SK-N-SH (cell line): ENCODE measurements at regions not wholly inside any gene's neighbourhood (a gene's known extent, or its start where the extent isn't known, plus 50 kb on each side); places are given as distances from the start of the nearest gene placed in this dataset.

Source experiments
- GATA2 ChIP-seq: sonication (generic); formaldehyde crosslinking; IDR thresholded peaks from 2 replicates; pipeline ENCODE4 v1.5.0; 2020; ENCODE audit warnings: mild to moderate bottlenecking, missing genetic modification reagents
- POLR2AphosphoS5 ChIP-seq: IDR thresholded peaks from 2 replicates; pipeline ENCODE4 v1.6.1; 2012; ENCODE audit warnings: low read depth, low read length
- TF ChIP-seq, protein P1 (sequence below): fragments of 200-600 bp; sonication (generic); IDR thresholded peaks from 2 replicates; pipeline ENCODE4 v1.6.1; 2017; ENCODE audit warnings: antibody characterized with exemption, mild to moderate bottlenecking, moderate library complexity
- TF ChIP-seq, protein P2 (sequence below): IDR thresholded peaks from 2 replicates; pipeline ENCODE4 v1.4.0; 2012; ENCODE audit warnings: low read depth, borderline replicate concordance
- TF ChIP-seq, protein P3 (sequence below): IDR thresholded peaks from 2 replicates; pipeline ENCODE4 v1.4.0; 2012; ENCODE audit warnings: low read depth

DNA sequence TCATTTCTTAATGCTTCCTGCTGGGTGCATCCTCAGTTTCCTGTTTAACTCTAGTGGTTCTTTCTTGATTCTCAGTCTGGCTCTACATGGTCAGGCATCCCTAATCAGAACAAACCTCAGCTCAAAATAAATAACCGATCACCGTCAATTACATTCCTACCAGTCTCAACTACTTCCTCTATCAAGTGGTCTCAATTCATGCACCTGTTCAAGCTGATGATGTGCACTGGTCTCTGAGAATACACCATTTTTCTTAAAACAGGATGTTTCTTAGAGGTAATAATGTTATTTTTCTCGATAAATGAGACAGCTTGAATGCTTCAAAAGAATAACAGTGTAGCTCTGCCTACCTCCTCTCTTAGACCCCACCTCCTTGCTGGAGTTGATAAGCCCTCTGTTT is 420.9 kb downstream of the SOCS6 start:
- TF ChIP-seq, protein P1, sequence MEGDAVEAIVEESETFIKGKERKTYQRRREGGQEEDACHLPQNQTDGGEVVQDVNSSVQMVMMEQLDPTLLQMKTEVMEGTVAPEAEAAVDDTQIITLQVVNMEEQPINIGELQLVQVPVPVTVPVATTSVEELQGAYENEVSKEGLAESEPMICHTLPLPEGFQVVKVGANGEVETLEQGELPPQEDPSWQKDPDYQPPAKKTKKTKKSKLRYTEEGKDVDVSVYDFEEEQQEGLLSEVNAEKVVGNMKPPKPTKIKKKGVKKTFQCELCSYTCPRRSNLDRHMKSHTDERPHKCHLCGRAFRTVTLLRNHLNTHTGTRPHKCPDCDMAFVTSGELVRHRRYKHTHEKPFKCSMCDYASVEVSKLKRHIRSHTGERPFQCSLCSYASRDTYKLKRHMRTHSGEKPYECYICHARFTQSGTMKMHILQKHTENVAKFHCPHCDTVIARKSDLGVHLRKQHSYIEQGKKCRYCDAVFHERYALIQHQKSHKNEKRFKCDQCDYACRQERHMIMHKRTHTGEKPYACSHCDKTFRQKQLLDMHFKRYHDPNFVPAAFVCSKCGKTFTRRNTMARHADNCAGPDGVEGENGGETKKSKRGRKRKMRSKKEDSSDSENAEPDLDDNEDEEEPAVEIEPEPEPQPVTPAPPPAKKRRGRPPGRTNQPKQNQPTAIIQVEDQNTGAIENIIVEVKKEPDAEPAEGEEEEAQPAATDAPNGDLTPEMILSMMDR: no peak
- TF ChIP-seq, protein P2, sequence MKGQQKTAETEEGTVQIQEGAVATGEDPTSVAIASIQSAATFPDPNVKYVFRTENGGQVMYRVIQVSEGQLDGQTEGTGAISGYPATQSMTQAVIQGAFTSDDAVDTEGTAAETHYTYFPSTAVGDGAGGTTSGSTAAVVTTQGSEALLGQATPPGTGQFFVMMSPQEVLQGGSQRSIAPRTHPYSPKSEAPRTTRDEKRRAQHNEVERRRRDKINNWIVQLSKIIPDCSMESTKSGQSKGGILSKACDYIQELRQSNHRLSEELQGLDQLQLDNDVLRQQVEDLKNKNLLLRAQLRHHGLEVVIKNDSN: no peak
- no peak for TF ChIP-seq POLR2AphosphoS5
- TF ChIP-seq, protein P3, sequence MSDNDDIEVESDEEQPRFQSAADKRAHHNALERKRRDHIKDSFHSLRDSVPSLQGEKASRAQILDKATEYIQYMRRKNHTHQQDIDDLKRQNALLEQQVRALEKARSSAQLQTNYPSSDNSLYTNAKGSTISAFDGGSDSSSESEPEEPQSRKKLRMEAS: no peak
- no peak for TF ChIP-seq GATA2
